AG04450 (cell line): ENCODE measurements at regions not wholly inside any gene's neighbourhood (a gene's known extent, or its start where the extent isn't known, plus 50 kb on each side); places are given as distances from the start of the nearest gene placed in this dataset.

ENCODE experiments used
- CTCF ChIA-PET: fragments of 300-600, 350-600 bp; formaldehyde crosslinking; extraction: SDS; loops from one replicate; lab custom pipeline; 2022; ENCODE audit warnings: antibody characterized with exemption, inconsistent platforms; lab: Charles Lee
- POLR2A ChIA-PET: fragments of 350-600 bp; formaldehyde crosslinking; extraction: SDS; loops from one replicate; lab custom pipeline; 2021; ENCODE audit warnings: antibody characterized with exemption, inconsistent platforms; lab: Yijun Ruan, JAX
- DNase-seq: peaks from one replicate; pipeline ENCODE4 v3.0.0-alpha.2; 2011; ENCODE audit warnings: low read depth, low spot score
- H3K27ac ChIP-seq: one replicate; pipeline ENCODE4 v1.5.1; 2012; ENCODE audit warnings: low read depth, low read length, control low read depth
- H3K27me3 ChIP-seq: one replicate; pipeline ENCODE4 v1.6.0; 2012; ENCODE audit warnings: low read length; ENCODE audit not compliant: control insufficient read depth, insufficient read depth
- H3K4me3 ChIP-seq: 2 replicates; pipeline ENCODE4 v1.5.1; 2011; ENCODE audit warnings: mild to moderate bottlenecking, low read depth, low read length, control low read depth
- H3K9me3 ChIP-seq: 2 replicates; pipeline ENCODE4 v1.5.1; 2012; ENCODE audit warnings: low read length; ENCODE audit not compliant: control insufficient read depth, insufficient read depth
- CTCF ChIP-seq: IDR thresholded peaks from 2 replicates; pipeline ENCODE4 v1.5.1; 2011; ENCODE audit warnings: low read depth, low read length, control low read depth, inconsistent platforms

GRCh38 chr2:34954758-34955157 lies 1355.7 kb upstream of the FAM98A start:
- H3K27ac ChIP-seq, result no peak overlapping the region
- ChIA-PET CTCF (interaction anchor here (0.7 kb wide), 1 partner anchor 1997 kb away, joined by 3 read pairs; no protein-coding TSS in a partner anchor), POLR2A (no interaction called here)

GRCh38 chr2:34950797-34951196 lies 1351.7 kb upstream of the FAM98A start:
- H3K9me3 ChIP-seq, result no peaks in the 10 kb centered on the region
- H3K27me3 ChIP-seq, result no peaks in the 10 kb centered on the region
- CTCF ChIA-PET, result no interaction called here
- no peak overlapping the region for H3K4me3 ChIP-seq
- no peak overlapping the region for H3K27ac ChIP-seq
- TF ChIP-seq CTCF, result no peak
- no peak for DNase-seq
- POLR2A ChIA-PET, result no interaction called here

More at GRCh38 chr2:34954758-34955157, 1355.7 kb upstream of the FAM98A start:
- no peaks in the 10 kb centered on the region for H3K9me3 ChIP-seq
- DNase-seq, result no peak
- no peak overlapping the region for H3K4me3 ChIP-seq
- no peaks in the 10 kb centered on the region for H3K27me3 ChIP-seq
- no peak for TF ChIP-seq CTCF

- Histone ChIP-seq H3K4me3 (no peak overlapping the region), H3K9me3 (no peaks in the 10 kb centered on the region), H3K27ac (no peak overlapping the region), H3K27me3 (no peaks in the 10 kb centered on the region)
- no peak for DNase-seq
- ChIA-PET POLR2A (no interaction called here), CTCF (no interaction called here)
- no peak for TF ChIP-seq CTCF
These were observed 1350.2 kb upstream of the FAM98A start for GRCh38 chr2:34949316-34949715.

- Histone ChIP-seq H3K9me3 (peaks cover 18% of the 10 kb centered on the region), H3K4me3 (no peak overlapping the region), H3K27me3 (no peaks in the 10 kb centered on the region), H3K27ac (no peak overlapping the region)
- ChIA-PET POLR2A (interaction anchor here (1.0 kb wide), 1 partner anchor 61 kb away, joined by 3 read pairs; no protein-coding TSS in a partner anchor), CTCF (no interaction called here)
- no peak for TF ChIP-seq CTCF
- no peak for DNase-seq
These were observed 1337.0 kb upstream of the FAM98A start for GRCh38 chr2:34936089-34936488.

GRCh38 chr2:34912084-34912483 lies 1313.0 kb upstream of the FAM98A start:
- Histone ChIP-seq H3K27ac (no peak overlapping the region), H3K9me3 (0 out of 2 replicates have a peak, but pooled peaks cover 3% of the 10 kb centered on the region), H3K27me3 (no peaks in the 10 kb centered on the region), H3K4me3 (no peak overlapping the region)
- POLR2A ChIA-PET, result no interaction called here
- DNase-seq, result no peak
- no peak for TF ChIP-seq CTCF
- CTCF ChIA-PET, result no interaction called here
